ENCODE measurements at regions not wholly inside any gene's neighbourhood (a gene's known extent, or its start where the extent isn't known, plus 50 kb on each side); places are given as distances from the start of the nearest gene placed in this dataset.
"Not testable (repeated sequence)": the region's sequence is repeated elsewhere in the genome, so short reads cannot be mapped to it uniquely, and the experiment has no call there.

DNA sequence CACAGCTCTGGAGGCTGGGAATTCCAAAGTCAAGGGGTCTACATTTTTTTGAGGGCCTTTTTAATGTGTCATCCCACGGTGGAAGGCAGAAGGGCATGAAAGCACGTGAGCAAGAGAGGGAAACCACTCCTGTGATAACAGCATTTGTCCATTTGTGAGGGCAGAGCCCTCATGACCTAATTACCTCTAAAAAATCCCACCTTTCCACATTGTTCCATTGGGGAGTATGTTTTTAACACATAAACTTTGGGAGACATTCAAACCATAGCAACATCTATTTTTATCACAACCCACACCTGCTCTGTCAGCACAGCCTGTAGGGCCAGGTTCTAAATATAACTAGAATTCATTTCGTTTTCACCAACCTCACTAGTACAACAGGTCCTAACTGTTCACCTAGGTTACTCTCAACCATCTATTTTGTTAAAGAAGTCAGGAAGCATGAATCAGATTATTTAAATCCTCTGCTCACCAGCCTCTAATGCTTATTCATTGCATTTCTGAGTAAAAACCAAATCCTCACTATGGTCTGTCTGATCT lies 92.2 kb upstream of the DPP10 start:
- Histone ChIP-seq H3K36me3 (ENCODE audit: control insufficient read depth, insufficient read depth, low read length) (no peaks in the 10 kb centered on the region), H3K27me3 (ENCODE audit: control insufficient read depth, insufficient read depth, low read length) (no peaks in the 10 kb centered on the region), H3K4me3 (ENCODE audit: low read depth, low read length) (no peak overlapping the region)
- ChIA-PET CTCF (no interaction called here), POLR2A (no interaction called here)
- DNase-seq (ENCODE audit: low read depth): no peak
- TF ChIP-seq, protein P1, sequence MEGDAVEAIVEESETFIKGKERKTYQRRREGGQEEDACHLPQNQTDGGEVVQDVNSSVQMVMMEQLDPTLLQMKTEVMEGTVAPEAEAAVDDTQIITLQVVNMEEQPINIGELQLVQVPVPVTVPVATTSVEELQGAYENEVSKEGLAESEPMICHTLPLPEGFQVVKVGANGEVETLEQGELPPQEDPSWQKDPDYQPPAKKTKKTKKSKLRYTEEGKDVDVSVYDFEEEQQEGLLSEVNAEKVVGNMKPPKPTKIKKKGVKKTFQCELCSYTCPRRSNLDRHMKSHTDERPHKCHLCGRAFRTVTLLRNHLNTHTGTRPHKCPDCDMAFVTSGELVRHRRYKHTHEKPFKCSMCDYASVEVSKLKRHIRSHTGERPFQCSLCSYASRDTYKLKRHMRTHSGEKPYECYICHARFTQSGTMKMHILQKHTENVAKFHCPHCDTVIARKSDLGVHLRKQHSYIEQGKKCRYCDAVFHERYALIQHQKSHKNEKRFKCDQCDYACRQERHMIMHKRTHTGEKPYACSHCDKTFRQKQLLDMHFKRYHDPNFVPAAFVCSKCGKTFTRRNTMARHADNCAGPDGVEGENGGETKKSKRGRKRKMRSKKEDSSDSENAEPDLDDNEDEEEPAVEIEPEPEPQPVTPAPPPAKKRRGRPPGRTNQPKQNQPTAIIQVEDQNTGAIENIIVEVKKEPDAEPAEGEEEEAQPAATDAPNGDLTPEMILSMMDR (IDR thresholded peaks at IDR 0.05; ENCODE audit: insufficient read depth, low read depth, low read length): no peak

DNA sequence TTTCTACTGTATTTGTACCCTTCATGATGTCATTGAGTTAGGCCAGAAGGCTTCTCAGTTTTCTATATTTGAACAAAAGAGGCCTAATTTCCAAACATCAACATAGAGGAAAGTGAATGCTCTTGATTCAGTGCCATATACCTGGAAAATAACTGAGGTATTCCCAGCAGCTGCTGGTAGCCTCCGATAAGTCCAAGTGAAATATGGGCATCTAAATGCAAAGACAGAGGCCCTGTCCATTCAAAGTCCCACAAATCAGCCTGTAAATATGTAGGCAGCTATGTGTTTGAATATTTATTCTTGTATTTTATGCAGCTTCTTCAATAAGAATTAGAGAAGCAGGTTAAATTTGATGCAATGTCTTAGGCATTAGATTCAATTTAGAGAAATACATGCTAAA lies 89.5 kb upstream of the DPP10 start:
- TF ChIP-seq, protein P1 (IDR thresholded peaks at IDR 0.05; ENCODE audit: insufficient read depth, low read depth, low read length): no peak
- no peak for DNase-seq (ENCODE audit: low read depth)
- POLR2A ChIA-PET: no interaction called here
- no peaks in the 10 kb centered on the region for H3K36me3 ChIP-seq (ENCODE audit: control insufficient read depth, insufficient read depth, low read length)
- no peak overlapping the region for H3K4me3 ChIP-seq (ENCODE audit: low read depth, low read length)
- CTCF ChIA-PET: no interaction called here
- no peaks in the 10 kb centered on the region for H3K27me3 ChIP-seq (ENCODE audit: control insufficient read depth, insufficient read depth, low read length)

DNA sequence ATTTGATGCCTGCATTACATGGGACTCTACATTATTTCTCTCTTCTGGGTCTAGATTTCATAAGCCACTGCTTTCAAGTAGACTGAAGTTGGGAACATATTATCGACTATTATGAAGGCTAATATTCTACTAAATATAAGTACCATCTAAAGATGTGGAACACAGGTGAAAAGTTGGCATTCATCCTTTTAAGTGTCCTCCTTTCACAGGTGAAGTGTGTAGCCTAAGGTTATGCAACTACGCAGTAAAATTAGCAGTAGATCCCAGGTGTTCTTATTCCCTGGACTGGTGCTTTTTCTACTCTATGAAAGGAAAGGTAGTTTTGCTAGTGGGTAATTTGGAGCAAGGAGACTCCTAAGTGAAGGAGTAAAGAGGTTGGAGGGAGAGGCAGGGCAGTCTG lies 88.2 kb upstream of the DPP10 start:
- H3K27me3 ChIP-seq (ENCODE audit: control insufficient read depth, insufficient read depth, low read length): no peaks in the 10 kb centered on the region
- DNase-seq (ENCODE audit: low read depth): no peak
- ChIA-PET POLR2A (no interaction called here), CTCF (no interaction called here)
- TF ChIP-seq, protein P1 (IDR thresholded peaks at IDR 0.05; ENCODE audit: insufficient read depth, low read depth, low read length): no peak
- H3K4me3 ChIP-seq (ENCODE audit: low read depth, low read length): no peak overlapping the region
- no peaks in the 10 kb centered on the region for H3K36me3 ChIP-seq (ENCODE audit: control insufficient read depth, insufficient read depth, low read length)

DNA sequence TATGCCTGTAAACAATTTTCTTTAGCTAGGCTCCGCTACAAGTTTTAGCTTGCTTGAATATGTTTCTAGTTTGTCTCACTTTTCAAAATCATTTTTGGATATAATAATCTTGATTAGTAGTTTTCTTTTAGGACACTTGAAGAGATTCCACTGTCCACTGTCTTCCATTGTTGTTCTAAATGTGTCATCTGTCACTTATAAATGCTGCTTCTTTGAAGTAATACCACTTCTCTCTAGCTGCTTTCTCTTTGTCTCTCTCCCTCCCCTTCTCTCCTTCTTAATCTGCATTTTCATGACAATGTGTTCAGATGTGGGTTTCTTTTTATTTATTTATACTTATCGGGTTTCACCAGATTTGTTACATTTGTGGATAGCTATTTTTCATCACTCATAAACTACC lies 73.7 kb upstream of the DPP10 start:
- CTCF ChIA-PET: no interaction called here
- TF ChIP-seq, protein P1 (IDR thresholded peaks at IDR 0.05; ENCODE audit: insufficient read depth, low read depth, low read length): no peak

DNA sequence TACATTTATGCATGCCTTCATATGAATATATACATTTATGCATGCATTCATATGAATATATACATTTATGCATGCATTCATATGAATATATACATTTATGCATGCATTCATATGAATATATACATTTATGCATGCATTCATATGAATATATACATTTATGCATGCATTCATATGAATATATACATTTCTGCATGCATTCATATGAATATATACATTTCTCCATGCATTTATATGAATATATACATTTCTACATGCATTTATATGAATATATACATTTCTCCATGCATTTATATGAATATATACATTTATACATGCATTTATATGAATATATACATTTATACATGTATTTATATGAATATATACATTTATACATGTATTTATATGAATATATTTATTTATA lies 70.7 kb upstream of the DPP10 start:
- H3K4me3 ChIP-seq (ENCODE audit: low read depth, low read length); DNase-seq (ENCODE audit: low read depth); CTCF ChIA-PET; POLR2A ChIA-PET; H3K36me3 ChIP-seq (ENCODE audit: control insufficient read depth, insufficient read depth, low read length); H3K27me3 ChIP-seq (ENCODE audit: control insufficient read depth, insufficient read depth, low read length): not testable (repeated sequence)

More for the DNA sequence above, 73.7 kb upstream of the DPP10 start:
- Histone ChIP-seq H3K4me3 (ENCODE audit: low read depth, low read length) (no peak overlapping the region), H3K36me3 (ENCODE audit: control insufficient read depth, insufficient read depth, low read length) (no peaks in the 10 kb centered on the region), H3K27me3 (ENCODE audit: control insufficient read depth, insufficient read depth, low read length) (no peaks in the 10 kb centered on the region)
- no peak for DNase-seq (ENCODE audit: low read depth)
- POLR2A ChIA-PET: no interaction called here

DNA sequence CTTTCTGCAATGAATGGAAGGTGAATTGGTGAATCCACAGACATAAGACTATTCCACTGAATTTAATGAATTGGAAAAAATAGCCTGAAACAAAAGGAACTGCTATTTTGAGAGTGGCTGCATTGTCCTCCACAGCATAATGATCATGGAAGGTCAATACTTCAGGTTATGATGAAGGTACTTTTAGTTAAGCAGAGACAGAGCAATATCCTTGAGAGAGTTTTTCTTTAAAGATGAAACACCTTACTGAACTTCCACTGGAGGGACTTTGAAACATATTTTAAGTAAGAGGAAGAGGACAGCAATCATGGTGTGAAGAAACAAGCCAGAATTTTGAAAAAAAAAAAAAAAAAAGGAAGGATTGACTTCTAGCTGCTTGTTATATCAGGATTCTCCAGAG lies 68.8 kb upstream of the DPP10 start:
- Histone ChIP-seq H3K4me3 (ENCODE audit: low read depth, low read length) (no peak overlapping the region), H3K36me3 (ENCODE audit: control insufficient read depth, insufficient read depth, low read length) (no peaks in the 10 kb centered on the region), H3K27me3 (ENCODE audit: control insufficient read depth, insufficient read depth, low read length) (no peaks in the 10 kb centered on the region)
- ChIA-PET CTCF (no interaction called here), POLR2A (no interaction called here)
- DNase-seq (ENCODE audit: low read depth): no peak
- TF ChIP-seq, protein P1 (IDR thresholded peaks at IDR 0.05; ENCODE audit: insufficient read depth, low read depth, low read length): no peak
